Naive thymus-derived CD4-positive, alpha-beta T cell (primary cell): ENCODE measurements at regions not wholly inside any gene's neighbourhood (a gene's known extent, or its start where the extent isn't known, plus 50 kb on each side); places are given as distances from the start of the nearest gene placed in this dataset.

Experiments
- ATAC-seq: fragments of 150-1000 bp; cut with Tn5 transposase; 2 replicates; pipeline ENCODE4 v1.10.0; 2021; ENCODE audit warnings: mild to moderate bottlenecking, moderate library complexity
- CTCF ChIA-PET: fragments of 350-600 bp; sonication (Branson Sonifier 250); formaldehyde crosslinking; loops from one replicate; lab custom pipeline; 2021; ENCODE audit warnings: antibody characterized with exemption; lab: Charles Lee
- POLR2A ChIA-PET: fragments of 350-600 bp; sonication (Branson Sonifier 250); formaldehyde crosslinking; loops from one replicate; lab custom pipeline; 2021; ENCODE audit warnings: antibody characterized with exemption, inconsistent platforms; lab: Charles Lee
- DNase-seq, 9 donors: peaks; one replicate each; pipeline versions ENCODE4 v3.0.0 to v3.0.0-alpha.2; 2020 to 2022; ENCODE audit warnings: mixed read lengths in 1 of 9
- H3K27ac ChIP-seq: one replicate; pipeline ENCODE4 v1.7.0; 2013; ENCODE audit warnings: mild to moderate bottlenecking, low read depth, low read length, moderate library complexity
- H3K27me3 ChIP-seq, 2 donors: one replicate each; pipeline ENCODE4 v1.7.0; 2013; ENCODE audit warnings: low read length in 2 of 2, mild to moderate bottlenecking in 2 of 2, moderate library complexity in 2 of 2; ENCODE audit not compliant: control insufficient read depth in 2 of 2, insufficient read depth in 2 of 2
- H3K36me3 ChIP-seq, 3 experiments: 1 replicate in 2 of 3; 2 replicates in 1 of 3; pipeline ENCODE4 v1.7.0; 2013; ENCODE audit warnings: low read length in 3 of 3, mild to moderate bottlenecking in 3 of 3, moderate library complexity in 1 of 3; ENCODE audit not compliant: insufficient read depth in 3 of 3, control insufficient read depth in 2 of 3
- H3K4me1 ChIP-seq, 2 donors: one replicate each; pipeline ENCODE4 v1.7.0; 2013; ENCODE audit warnings: low read length in 2 of 2, mild to moderate bottlenecking in 2 of 2, moderate library complexity in 1 of 2; ENCODE audit not compliant: control insufficient read depth in 2 of 2, insufficient read depth in 2 of 2
- H3K4me3 ChIP-seq: 2 replicates; pipeline ENCODE4 v1.7.0; 2013; ENCODE audit warnings: mild to moderate bottlenecking, low read length
- H3K9me3 ChIP-seq, 3 experiments: 1 replicate in 2 of 3; 2 replicates in 1 of 3; pipeline ENCODE4 v1.7.0; 2013; ENCODE audit warnings: low read length in 3 of 3; ENCODE audit not compliant: control insufficient read depth in 2 of 3
- H3K27ac Mint-ChIP-seq, 9 donors: one replicate each; pipeline ENCODE4 v1.8.0; 2020 to 2022; ENCODE audit warnings: mixed read lengths in 9 of 9, mild to moderate bottlenecking in 8 of 9, moderate library complexity in 5 of 9, inconsistent platforms in 2 of 9
- H3K27me3 Mint-ChIP-seq, 5 donors: one replicate each; pipeline ENCODE4 v1.8.0; 2021 to 2022; ENCODE audit warnings: mixed read lengths in 5 of 5, mild to moderate bottlenecking in 1 of 5
- H3K36me3 Mint-ChIP-seq, 5 donors: one replicate each; pipeline ENCODE4 v1.8.0; 2020 to 2022; ENCODE audit warnings: mixed read lengths in 5 of 5, mild to moderate bottlenecking in 3 of 5, inconsistent platforms in 1 of 5
- H3K4me1 Mint-ChIP-seq, 7 donors: one replicate each; pipeline ENCODE4 v1.8.0; 2020 to 2022; ENCODE audit warnings: mixed read lengths in 7 of 7, mild to moderate bottlenecking in 3 of 7, inconsistent platforms in 1 of 7
- H3K4me3 Mint-ChIP-seq, 10 donors: one replicate each; pipeline ENCODE4 v1.8.0; 2020 to 2022; ENCODE audit warnings: mild to moderate bottlenecking in 10 of 10, mixed read lengths in 10 of 10, moderate library complexity in 6 of 10, inconsistent platforms in 2 of 10
- H3K9me3 Mint-ChIP-seq, 11 donors: one replicate each; pipeline ENCODE4 v1.8.0; 2020 to 2022; ENCODE audit warnings: mixed read lengths in 11 of 11, mild to moderate bottlenecking in 4 of 11, inconsistent platforms in 1 of 11, moderate library complexity in 1 of 11
- intact Hi-C, 2 donors: fragments of 100-400 bp; cut with micrococcal nuclease; formaldehyde crosslinking; loops; one replicate each; pipeline ENCODE4 v1.15.1; 2023

DNA sequence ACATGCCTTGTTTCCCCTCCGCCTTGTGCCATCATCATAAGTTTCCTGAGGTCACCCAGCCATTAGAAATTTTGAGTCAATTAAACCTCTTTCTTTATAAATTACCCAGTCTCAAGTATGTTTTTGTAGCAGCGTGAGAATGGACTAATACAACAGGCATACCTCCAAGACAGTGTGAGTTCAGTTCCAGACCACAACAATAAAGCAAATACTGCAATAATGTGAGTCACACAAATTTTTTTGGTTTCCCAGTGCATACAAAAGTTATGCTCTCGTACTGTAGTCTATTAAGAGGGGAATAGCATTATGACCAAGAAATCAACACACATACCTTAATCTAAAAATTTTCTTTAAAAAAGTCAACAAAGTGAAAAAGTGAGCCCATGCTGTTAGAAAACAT lies 217.2 kb downstream of the NR4A2 start:
- Histone ChIP-seq H3K27me3 (no peaks in the 10 kb centered on the region), H3K4me1 (no peaks in the 10 kb centered on the region), H3K4me3 (no peak overlapping the region), H3K36me3 (no peaks in the 10 kb centered on the region), H3K27ac (no peak overlapping the region), H3K9me3 (no peaks in the 10 kb centered on the region)
- intact Hi-C loops: no loop called here
- Mint-ChIP-seq H3K4me1 (no peaks in the 10 kb centered on the region), H3K4me3 (no peak overlapping the region), H3K27me3 (no peaks in the 10 kb centered on the region), H3K36me3 (no peaks in the 10 kb centered on the region), H3K27ac (no peak overlapping the region), H3K9me3 (peaks cover 0 to 6% (median 2%) of the 10 kb centered on the region in 11 donors)
- POLR2A ChIA-PET: no interaction called here
- CTCF ChIA-PET: no interaction called here
- ATAC-seq (no peak), DNase-seq (no peak)

DNA sequence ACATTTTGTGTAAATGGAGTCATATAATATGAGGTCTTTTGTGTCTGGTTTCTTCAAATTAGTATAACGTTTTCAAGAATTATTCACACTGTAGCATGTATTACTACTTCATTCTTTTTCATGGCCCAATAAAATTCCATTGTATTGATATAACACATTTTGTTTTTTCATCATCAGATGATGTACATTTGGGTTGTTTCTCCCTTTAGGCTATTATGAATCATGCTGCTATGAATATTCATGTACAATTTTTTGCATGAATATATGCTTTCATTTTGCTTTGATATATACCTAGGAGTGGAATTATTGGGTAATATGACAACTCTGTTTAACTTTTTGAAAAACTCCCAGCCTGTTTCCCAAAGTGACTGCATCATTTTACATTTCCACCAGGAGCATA lies 220.2 kb downstream of the NR4A2 start:
- Histone ChIP-seq H3K27ac (no peak overlapping the region), H3K27me3 (no peaks in the 10 kb centered on the region), H3K4me3 (no peak overlapping the region), H3K9me3 (no peaks in the 10 kb centered on the region), H3K4me1 (no peaks in the 10 kb centered on the region), H3K36me3 (no peaks in the 10 kb centered on the region)
- DNase-seq (no peak), ATAC-seq (no peak)
- H3K27ac Mint-ChIP-seq: no peak overlapping the region
- no peaks in the 10 kb centered on the region for H3K27me3 Mint-ChIP-seq
- POLR2A ChIA-PET: no interaction called here
- H3K4me1 Mint-ChIP-seq: no peaks in the 10 kb centered on the region
- H3K36me3 Mint-ChIP-seq: no peaks in the 10 kb centered on the region
- intact Hi-C loops: loop anchor here in 1 of 2 donors (5.0 kb wide), 1 partner anchor 475 kb away; no protein-coding TSS in a partner anchor
- H3K4me3 Mint-ChIP-seq: no peak overlapping the region
- peaks cover 0 to 2% (median 0%) of the 10 kb centered on the region in 11 donors for H3K9me3 Mint-ChIP-seq
- CTCF ChIA-PET: no interaction called here

DNA sequence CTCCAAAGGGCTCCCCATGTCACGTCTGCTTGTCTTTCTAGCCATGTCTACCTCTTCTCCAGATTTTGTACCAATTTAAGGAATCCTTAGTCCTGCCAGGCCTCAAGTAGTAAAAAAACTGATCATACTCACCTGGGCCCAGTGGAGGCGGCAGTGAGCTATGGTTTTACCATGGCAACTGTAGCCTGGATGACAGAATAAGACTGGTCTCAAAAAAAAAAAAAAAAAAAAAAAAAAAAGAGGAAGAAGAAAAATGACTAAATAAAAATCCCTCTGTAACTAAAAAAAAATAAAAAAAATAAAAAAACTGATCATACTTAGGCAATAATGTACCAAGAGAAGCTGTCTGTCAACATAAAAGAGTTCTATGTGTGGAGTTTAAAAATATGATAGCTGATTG lies 221.6 kb downstream of the NR4A2 start:
- Histone ChIP-seq H3K27ac (no peak overlapping the region), H3K27me3 (no peaks in the 10 kb centered on the region), H3K9me3 (no peaks in the 10 kb centered on the region), H3K36me3 (no peaks in the 10 kb centered on the region), H3K4me1 (no peaks in the 10 kb centered on the region), H3K4me3 (no peak overlapping the region)
- H3K9me3 Mint-ChIP-seq: peaks cover 0 to 2% (median 0%) of the 10 kb centered on the region in 11 donors
- intact Hi-C loops: loop anchor here in 1 of 2 donors (5.0 kb wide), 1 partner anchor 476 kb away; no protein-coding TSS in a partner anchor
- CTCF ChIA-PET: no interaction called here
- no peaks in the 10 kb centered on the region for H3K4me1 Mint-ChIP-seq
- H3K27ac Mint-ChIP-seq: no peak overlapping the region
- no peaks in the 10 kb centered on the region for H3K27me3 Mint-ChIP-seq
- no peak overlapping the region for H3K4me3 Mint-ChIP-seq
- DNase-seq (peak in 4 of 9 donors; percentile 2 to 9 (median 5)), ATAC-seq (peak; percentile 54)
- POLR2A ChIA-PET: no interaction called here
- H3K36me3 Mint-ChIP-seq: no peaks in the 10 kb centered on the region

GRCh38 chr2:156099382-156099781 lies 233.1 kb downstream of the NR4A2 start:
- Mint-ChIP-seq H3K9me3 (peaks cover 0 to 2% (median 0%) of the 10 kb centered on the region in 11 donors), H3K4me1 (no peaks in the 10 kb centered on the region), H3K27ac (no peak overlapping the region), H3K4me3 (no peak overlapping the region), H3K36me3 (no peaks in the 10 kb centered on the region), H3K27me3 (peaks cover 0 to 7% (median 0%) of the 10 kb centered on the region in 5 donors)
- ChIA-PET POLR2A (no interaction called here), CTCF (interaction anchor here (0.6 kb wide), 1 partner anchor 366 kb away, joined by 4 read pairs; no protein-coding TSS in a partner anchor)
- no peak overlapping the region for H3K4me3 ChIP-seq
- H3K36me3 ChIP-seq: no peaks in the 10 kb centered on the region
- no peaks in the 10 kb centered on the region for H3K27me3 ChIP-seq
- no peak overlapping the region for H3K27ac ChIP-seq
- no peaks in the 10 kb centered on the region for H3K4me1 ChIP-seq
- intact Hi-C loops: no loop called here
- DNase-seq: no peak
- no peaks in the 10 kb centered on the region for H3K9me3 ChIP-seq
- ATAC-seq: no peak

DNA sequence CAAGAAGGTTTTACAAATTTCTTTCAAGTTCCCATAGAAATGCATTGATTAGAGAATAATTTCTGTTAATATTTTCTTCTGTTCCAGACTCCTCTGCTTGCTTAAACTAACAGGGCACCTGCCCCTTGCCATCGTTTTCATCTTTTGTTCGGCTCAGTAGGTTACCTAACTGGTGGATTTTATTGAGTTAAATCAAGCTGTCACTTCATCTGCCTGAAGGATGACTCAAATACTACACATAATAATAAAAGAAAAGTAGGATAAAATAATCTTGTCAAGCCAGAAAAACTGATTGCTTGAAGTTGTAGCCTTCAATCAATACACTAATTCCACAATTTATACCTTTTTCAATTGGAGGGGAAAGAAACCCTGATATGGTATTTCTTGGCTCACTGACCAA lies 234.0 kb downstream of the NR4A2 start:
- ChIA-PET POLR2A (no interaction called here), CTCF (no interaction called here)
- intact Hi-C loops: no loop called here
- H3K27ac ChIP-seq: no peak overlapping the region
- no peaks in the 10 kb centered on the region for H3K36me3 ChIP-seq
- Mint-ChIP-seq H3K4me3 (no peak overlapping the region), H3K27me3 (peaks cover 0 to 7% (median 0%) of the 10 kb centered on the region in 5 donors), H3K27ac (no peak overlapping the region), H3K4me1 (no peaks in the 10 kb centered on the region), H3K36me3 (no peaks in the 10 kb centered on the region), H3K9me3 (peaks cover 0 to 2% (median 0%) of the 10 kb centered on the region in 11 donors)
- no peak overlapping the region for H3K4me3 ChIP-seq
- ATAC-seq (no peak), DNase-seq (no peak)
- H3K27me3 ChIP-seq: no peaks in the 10 kb centered on the region
- no peaks in the 10 kb centered on the region for H3K9me3 ChIP-seq
- no peaks in the 10 kb centered on the region for H3K4me1 ChIP-seq

DNA sequence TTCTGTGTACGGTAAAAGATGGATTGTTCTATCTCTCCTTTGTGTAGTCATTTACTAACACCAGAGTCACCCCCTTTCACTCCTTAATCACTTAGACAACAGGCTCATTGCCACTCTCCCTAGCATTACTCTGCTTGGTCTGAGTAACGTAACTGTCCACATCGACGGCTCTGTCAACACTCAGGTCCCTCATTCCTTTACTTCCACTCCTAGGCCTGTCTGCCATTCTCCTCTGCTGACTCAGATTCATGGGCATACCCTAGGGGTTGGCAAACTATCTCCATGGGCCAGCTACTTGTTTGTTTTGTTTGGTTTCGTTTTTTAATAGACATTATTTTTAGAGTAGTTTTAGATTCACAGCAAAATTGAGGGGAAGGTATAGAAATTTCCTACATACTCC lies 243.9 kb downstream of the NR4A2 start:
- Histone ChIP-seq H3K27ac (no peak overlapping the region), H3K36me3 (no peaks in the 10 kb centered on the region), H3K27me3 (no peaks in the 10 kb centered on the region), H3K4me3 (no peak overlapping the region), H3K4me1 (no peaks in the 10 kb centered on the region), H3K9me3 (no peaks in the 10 kb centered on the region)
- ChIA-PET POLR2A (no interaction called here), CTCF (no interaction called here)
- intact Hi-C loops: no loop called here
- H3K36me3 Mint-ChIP-seq: no peaks in the 10 kb centered on the region
- no peaks in the 10 kb centered on the region for H3K4me1 Mint-ChIP-seq
- no peak for ATAC-seq
- peaks cover 0 to 5% (median 4%) of the 10 kb centered on the region in 5 donors for H3K27me3 Mint-ChIP-seq
- peaks cover 0 to 8% (median 0%) of the 10 kb centered on the region in 11 donors for H3K9me3 Mint-ChIP-seq
- DNase-seq: no peak
- H3K27ac Mint-ChIP-seq: no peak overlapping the region
- no peak overlapping the region for H3K4me3 Mint-ChIP-seq

DNA sequence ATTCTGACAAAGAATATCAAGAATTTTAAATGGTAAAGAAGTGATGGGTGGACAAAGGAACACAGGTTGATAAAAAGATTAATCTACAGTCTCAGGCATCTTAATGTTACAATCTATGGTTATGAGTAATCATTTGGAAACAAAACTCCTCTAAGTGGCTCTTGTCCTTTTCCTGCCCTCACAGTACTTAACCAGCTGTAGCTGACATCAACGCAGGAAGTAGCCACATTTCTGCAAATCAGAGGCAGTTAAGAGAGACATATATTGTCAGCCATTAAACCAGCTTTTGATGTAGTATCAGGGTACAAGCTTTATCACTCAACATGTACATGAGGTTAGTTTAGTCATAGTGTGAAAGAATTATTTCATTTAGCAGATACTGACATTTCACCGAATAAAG lies 244.6 kb downstream of the NR4A2 start:
- Mint-ChIP-seq H3K4me3 (no peak overlapping the region), H3K27me3 (peaks cover 0 to 12% (median 4%) of the 10 kb centered on the region in 5 donors), H3K36me3 (no peaks in the 10 kb centered on the region), H3K9me3 (peaks cover 0 to 13% (median 0%) of the 10 kb centered on the region in 11 donors), H3K27ac (no peak overlapping the region), H3K4me1 (no peaks in the 10 kb centered on the region)
- ATAC-seq (no peak), DNase-seq (no peak)
- Histone ChIP-seq H3K27ac (no peak overlapping the region), H3K9me3 (no peaks in the 10 kb centered on the region), H3K27me3 (no peaks in the 10 kb centered on the region), H3K4me3 (no peak overlapping the region), H3K4me1 (no peaks in the 10 kb centered on the region), H3K36me3 (no peaks in the 10 kb centered on the region)
- ChIA-PET POLR2A (no interaction called here), CTCF (no interaction called here)
- intact Hi-C loops: no loop called here
